AG04450 (cell line): ENCODE measurements at regions not wholly inside any gene's neighbourhood (a gene's known extent, or its start where the extent isn't known, plus 50 kb on each side); places are given as distances from the start of the nearest gene placed in this dataset.

ENCODE experiments used
- CTCF ChIA-PET: fragments of 300-600, 350-600 bp; formaldehyde crosslinking; extraction: SDS; loops from one replicate; lab custom pipeline; 2022; ENCODE audit warnings: antibody characterized with exemption, inconsistent platforms; lab: Charles Lee
- POLR2A ChIA-PET: fragments of 350-600 bp; formaldehyde crosslinking; extraction: SDS; loops from one replicate; lab custom pipeline; 2021; ENCODE audit warnings: antibody characterized with exemption, inconsistent platforms; lab: Yijun Ruan, JAX
- DNase-seq: peaks from one replicate; pipeline ENCODE4 v3.0.0-alpha.2; 2011; ENCODE audit warnings: low read depth, low spot score
- H3K27ac ChIP-seq: one replicate; pipeline ENCODE4 v1.5.1; 2012; ENCODE audit warnings: low read depth, low read length, control low read depth
- H3K27me3 ChIP-seq: one replicate; pipeline ENCODE4 v1.6.0; 2012; ENCODE audit warnings: low read length; ENCODE audit not compliant: control insufficient read depth, insufficient read depth
- H3K4me3 ChIP-seq: 2 replicates; pipeline ENCODE4 v1.5.1; 2011; ENCODE audit warnings: mild to moderate bottlenecking, low read depth, low read length, control low read depth
- H3K9me3 ChIP-seq: 2 replicates; pipeline ENCODE4 v1.5.1; 2012; ENCODE audit warnings: low read length; ENCODE audit not compliant: control insufficient read depth, insufficient read depth
- CTCF ChIP-seq: IDR thresholded peaks from 2 replicates; pipeline ENCODE4 v1.5.1; 2011; ENCODE audit warnings: low read depth, low read length, control low read depth, inconsistent platforms

GRCh38 chr4:178138491-178138890, 696.3 kb upstream of the AGA start:
- ChIA-PET POLR2A (no interaction called here), CTCF (no interaction called here)
- TF ChIP-seq CTCF, result no peak
- DNase-seq, result no peak
- H3K27me3 ChIP-seq, result no peaks in the 10 kb centered on the region
- no peak overlapping the region for H3K4me3 ChIP-seq
- peaks cover 25% of the 10 kb centered on the region for H3K9me3 ChIP-seq
- H3K27ac ChIP-seq, result no peak overlapping the region

GRCh38 chr4:178140326-178140915, 698.2 kb upstream of the AGA start:
- Histone ChIP-seq H3K4me3 (no peak overlapping the region), H3K27ac (no peak overlapping the region), H3K27me3 (no peaks in the 10 kb centered on the region), H3K9me3 (peaks cover 25% of the 10 kb centered on the region)
- POLR2A ChIA-PET, result no interaction called here
- CTCF ChIA-PET, result no interaction called here
- TF ChIP-seq CTCF, result no peak
- no peak for DNase-seq

- H3K27ac ChIP-seq, result no peak overlapping the region
- TF ChIP-seq CTCF, result no peak
- H3K27me3 ChIP-seq, result no peaks in the 10 kb centered on the region
- POLR2A ChIA-PET, result no interaction called here
- no peak overlapping the region for H3K4me3 ChIP-seq
- CTCF ChIA-PET, result no interaction called here
- H3K9me3 ChIP-seq, result peaks cover 17% of the 10 kb centered on the region
- DNase-seq, result no peak
Measured at GRCh38 chr4:178142724-178143123, 700.5 kb upstream of the AGA start.

- DNase-seq, result no peak
- no peak for TF ChIP-seq CTCF
- H3K9me3 ChIP-seq, result no peaks in the 10 kb centered on the region
- POLR2A ChIA-PET, result no interaction called here
- no peak overlapping the region for H3K4me3 ChIP-seq
- no peaks in the 10 kb centered on the region for H3K27me3 ChIP-seq
- CTCF ChIA-PET, result no interaction called here
- H3K27ac ChIP-seq, result no peak overlapping the region
Measured at GRCh38 chr4:178148106-178148505, 705.9 kb upstream of the AGA start.

GRCh38 chr4:178165251-178165950, 723.2 kb upstream of the AGA start:
- DNase-seq, result no peak
- Histone ChIP-seq H3K4me3 (no peak overlapping the region), H3K9me3 (no peaks in the 10 kb centered on the region), H3K27me3 (no peaks in the 10 kb centered on the region), H3K27ac (no peak overlapping the region)
- TF ChIP-seq CTCF, result no peak
- POLR2A ChIA-PET, result no interaction called here
- CTCF ChIA-PET, result no interaction called here
